GM12878 (cell line): ENCODE measurements at regions not wholly inside any gene's neighbourhood (a gene's known extent, or its start where the extent isn't known, plus 50 kb on each side); places are given as distances from the start of the nearest gene placed in this dataset.

ENCODE experiments used
- ATAC-seq: fragments of 200-7000 bp; cut with Tn5 transposase; 3 replicates; pipeline ENCODE4 v1.9.1; 2020; ENCODE audit warnings: mild to moderate bottlenecking, moderate library complexity
- BruUV-seq: library from RNA; stranded (reverse); fragments of 400-500 nt; replicated peaks from 2 replicates; lab custom pipeline; 2021; lab: Mats Ljungman, UMichigan
- CTCF ChIA-PET: fragments of 300-600 bp; sonication (Branson Sonifier 250); formaldehyde crosslinking; extraction: SDS; loops from one replicate; lab custom pipeline; 2021; ENCODE audit warnings: inconsistent platforms; lab: Yijun Ruan, JAX
- POLR2A ChIA-PET: fragments of 350-600 bp; formaldehyde crosslinking; extraction: SDS; loops from one replicate; lab custom pipeline; 2021; ENCODE audit warnings: inconsistent platforms; lab: Charles Lee
- RAD21 ChIA-PET: fragments of 300-600 bp; sonication (Branson Sonifier 250); formaldehyde crosslinking; loops from one replicate; lab custom pipeline; 2023; ENCODE audit warnings: antibody characterized with exemption; ENCODE audit not compliant: unreplicated experiment; lab: Charles Lee
- SMC1A ChIA-PET: fragments of 300-600 bp; sonication (Branson Sonifier 250); formaldehyde crosslinking; loops from one replicate; lab custom pipeline; 2023; ENCODE audit not compliant: unreplicated experiment, uncharacterized antibody; lab: Charles Lee
- DNase-seq: peaks from one replicate; pipeline ENCODE4 v3.0.0-alpha.2; 2011; ENCODE audit warnings: low read depth, low spot score
- FAIRE-seq: peaks from 3 replicates; lab custom pipeline; 2011; peaks lifted over from hg19 to GRCh38; lab: Jason Lieb, UNC
- H2AFZ ChIP-seq: 2 replicates; pipeline ENCODE4 v1.6.0; 2011; ENCODE audit warnings: low read depth, low read length, control low read depth; ENCODE audit not compliant: control insufficient read depth
- H3K27ac ChIP-seq: 2 replicates; pipeline ENCODE4 v1.5.1; 2011; ENCODE audit warnings: control low read depth; ENCODE audit not compliant: control insufficient read depth, insufficient read depth
- H3K27me3 ChIP-seq, 2 experiments: replicated peaks in 1 of 2; 2 replicates each; pipeline versions ENCODE4 v1.6.0 to v1.6.1; 2011; ENCODE audit warnings: low read length in 1 of 2; ENCODE audit not compliant: control insufficient read depth in 2 of 2, insufficient read depth in 2 of 2
- H3K36me3 ChIP-seq, 2 experiments: 2 replicates each; pipeline ENCODE4 v1.5.1; 2011; ENCODE audit warnings: low read length in 1 of 2; ENCODE audit not compliant: control insufficient read depth in 2 of 2, insufficient read depth in 2 of 2
- H3K4me1 ChIP-seq: 2 replicates; pipeline ENCODE4 v1.6.1; 2011; ENCODE audit warnings: mild to moderate bottlenecking, low read length, moderate library complexity, mixed read lengths; ENCODE audit not compliant: control insufficient read depth, insufficient read depth
- H3K4me2 ChIP-seq: 2 replicates; pipeline ENCODE4 v1.6.0; 2011; ENCODE audit warnings: control low read depth; ENCODE audit not compliant: control insufficient read depth, insufficient read depth
- H3K4me3 ChIP-seq: fragments of 200-600 bp; sonication (generic); 2 replicates; pipeline ENCODE4 v1.5.1; 2016
- H3K79me2 ChIP-seq: 2 replicates; pipeline ENCODE4 v1.6.0; 2011; ENCODE audit warnings: low read length; ENCODE audit not compliant: control insufficient read depth, insufficient read depth
- H3K9ac ChIP-seq: 2 replicates; pipeline ENCODE4 v1.8.0; 2011; ENCODE audit warnings: low read length, control low read depth, mixed read lengths; ENCODE audit not compliant: control insufficient read depth, insufficient read depth
- H3K9me3 ChIP-seq: replicated peaks from 3 replicates; pipeline ENCODE4 v1.5.1; 2011; ENCODE audit warnings: mild to moderate bottlenecking, low read length; ENCODE audit not compliant: control insufficient read depth, insufficient read depth
- H4K20me1 ChIP-seq: 2 replicates; pipeline ENCODE4 v1.6.0; 2011; ENCODE audit not compliant: control insufficient read depth, insufficient read depth
- BCLAF1 ChIP-seq: fragments of 450-650 bp; IDR thresholded peaks from 2 replicates; pipeline ENCODE4 v1.6.1; 2017; ENCODE audit warnings: antibody characterized with exemption, mild to moderate bottlenecking, moderate library complexity
- BRCA1 ChIP-seq: IDR thresholded peaks from 2 replicates; pipeline ENCODE4 v1.6.1; 2011; ENCODE audit warnings: low read depth, low read length, improper control_type of control experiment
- CBX5 ChIP-seq: sonication (generic); IDR thresholded peaks from 2 replicates; pipeline ENCODE4 v1.6.1; 2016; ENCODE audit warnings: low read depth, moderate library complexity, mild to moderate bottlenecking, inconsistent platforms
- CEBPZ ChIP-seq: fragments of 150-350 bp; IDR thresholded peaks from 2 replicates; pipeline ENCODE4 v1.6.1; 2016; ENCODE audit warnings: low read depth, low read length
- CREM ChIP-seq: IDR thresholded peaks from 2 replicates; pipeline ENCODE4 v1.6.1; 2014; ENCODE audit warnings: antibody characterized with exemption, low read depth
- ETV6 ChIP-seq, 2 experiments: fragments of 450-650 bp in 1 of 2; IDR thresholded peaks in 1 of 2; conservative IDR thresholded peaks in 1 of 2; 2 replicates each; pipeline ENCODE4 v1.6.1; 2014; ENCODE audit warnings: antibody characterized with exemption in 1 of 2, borderline replicate concordance in 1 of 2, low read depth in 1 of 2, mild to moderate bottlenecking in 1 of 2, moderate library complexity in 1 of 2
- PKNOX1 ChIP-seq: fragments of 450-650 bp; IDR thresholded peaks from 2 replicates; pipeline ENCODE4 v1.6.1; 2016; ENCODE audit warnings: mild to moderate bottlenecking
- RAD51 ChIP-seq: fragments of 450-650 bp; IDR thresholded peaks from 2 replicates; pipeline ENCODE4 v1.6.1; 2016; ENCODE audit warnings: moderate library complexity, mild to moderate bottlenecking, inconsistent platforms
- SMAD5 ChIP-seq: IDR thresholded peaks from 2 replicates; pipeline ENCODE4 v1.6.1; 2016; ENCODE audit warnings: antibody characterized with exemption, low read depth
- SMARCA5 ChIP-seq: fragments of 450-650 bp; IDR thresholded peaks from 2 replicates; pipeline ENCODE4 v1.6.1; 2017; ENCODE audit warnings: mild to moderate bottlenecking
- STAT1 ChIP-seq: fragments of 450-650 bp; conservative IDR thresholded peaks from 2 replicates; pipeline ENCODE4 v1.6.1; 2014; ENCODE audit warnings: antibody characterized with exemption, mild to moderate bottlenecking
- TCF12 ChIP-seq: IDR thresholded peaks from 2 replicates; pipeline ENCODE4 v1.6.1; 2011; ENCODE audit warnings: low read depth, mild to moderate bottlenecking, low read length
- ZNF592 ChIP-seq: fragments of 450-650 bp; IDR thresholded peaks from 2 replicates; pipeline ENCODE4 v1.6.1; 2017; ENCODE audit warnings: mild to moderate bottlenecking, moderate library complexity
- WGBS: methylation state at CpG from one replicate; pipeline ENCODE4 v1.1.6; 2016; ENCODE audit warnings: low lambda C conversion rate; ENCODE audit not compliant: insufficient replicate concordance, insufficient coverage; ENCODE audit errors: missing lambda C conversion rate; 5-methylcytosine and 5-hydroxymethylcytosine counted together
- in situ Hi-C: fragments of 300-500 bp; cut with MboI; formaldehyde crosslinking; loops from 9 replicates; pipeline ENCODE4 v1.14.3; 2018; ENCODE audit warnings: mixed read lengths
- intact Hi-C: fragments of 100-400 bp; cut with micrococcal nuclease; formaldehyde crosslinking; loops from one replicate; pipeline ENCODE4 v1.14.2; 2022; ENCODE audit not compliant: unreplicated experiment

GRCh38 chr9:105193560-105193959 is 50.9 kb upstream of the SLC44A1 start:
- no peak for TF ChIP-seq ZNF592
- TF ChIP-seq ETV6 (conservative IDR thresholded peaks at IDR 0.05 in 1 of 2, IDR thresholded peaks at IDR 0.05 in 1 of 2; ENCODE audit: borderline replicate concordance in 1 of 2, low read depth in 1 of 2): no peak
- TF ChIP-seq CEBPZ: no peak
- no peak for TF ChIP-seq TCF12
- no peak for TF ChIP-seq BRCA1
- TF ChIP-seq SMAD5: no peak
- no peak for TF ChIP-seq CREM
- no peak for TF ChIP-seq RAD51
- TF ChIP-seq SMARCA5: no peak
- TF ChIP-seq BCLAF1: no peak
- no peak for TF ChIP-seq STAT1
- no peak for TF ChIP-seq CBX5
- TF ChIP-seq PKNOX1: no peak
- TF ChIP-seq, all 136 proteins: peak for 0
- WGBS: 21% methylated on average over 3 of the region's 3 CpGs
- no peaks in the 10 kb centered on the region for H3K36me3 ChIP-seq
- no peak for ATAC-seq
- ChIA-PET POLR2A (no interaction called here), RAD21 (no interaction called here), SMC1A (interaction anchor here (0.6 to 1.0 kb wide), 2 partner anchors 29 to 112 kb away, joined by 3 read pairs; no protein-coding TSS in a partner anchor), CTCF (interaction anchor here (1.0 to 1.2 kb wide), 2 partner anchors 52 to 210 kb away, joined by 3 to 4 read pairs; no protein-coding TSS in a partner anchor)
- no peak overlapping the region for H3K27ac ChIP-seq
- no TSS peak for BruUV-seq
- H3K9me3 ChIP-seq: no peaks in the 10 kb centered on the region
- H3K27me3 ChIP-seq: no peaks in the 10 kb centered on the region
- intact Hi-C loops (no loop called here), in situ Hi-C loops (no loop called here)
- H2AFZ ChIP-seq: no peak overlapping the region
- DNase-seq: no peak
- peaks cover 8% of the 10 kb centered on the region for H3K4me1 ChIP-seq
- no peak overlapping the region for H3K4me2 ChIP-seq
- FAIRE-seq: no peak
- no peaks in the 10 kb centered on the region for H3K79me2 ChIP-seq
- no peak overlapping the region for H3K9ac ChIP-seq
- no peak overlapping the region for H3K4me3 ChIP-seq
- no peaks in the 10 kb centered on the region for H4K20me1 ChIP-seq
